ENCODE measurements at regions not wholly inside any gene's neighbourhood (a gene's known extent, or its start where the extent isn't known, plus 50 kb on each side); places are given as distances from the start of the nearest gene placed in this dataset.

DNA sequence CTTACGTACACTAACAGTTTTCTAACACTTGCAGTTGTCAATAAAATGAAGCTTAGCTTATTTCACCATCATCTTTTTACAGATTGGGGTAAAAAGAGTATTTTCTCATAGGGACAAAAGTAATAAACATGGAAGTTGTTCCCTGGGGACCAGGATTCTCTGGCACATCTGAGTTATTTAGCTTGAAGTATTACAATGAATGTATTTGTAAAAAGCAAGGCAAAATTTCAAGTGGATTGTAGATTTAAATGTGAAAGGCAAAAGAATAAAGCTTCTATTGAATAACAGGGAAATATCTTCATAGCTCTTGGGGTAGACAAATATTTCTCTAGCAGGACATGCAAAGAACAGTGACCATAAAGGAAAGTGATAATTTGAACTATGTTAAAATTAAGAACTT lies 260.0 kb upstream of the ECI2 start:
- ChIA-PET POLR2A (no interaction called here), CTCF (interaction anchor here (1.2 to 2.2 kb wide), 2 partner anchors 10 to 23 kb away, joined by 3 to 8 read pairs; no protein-coding TSS in a partner anchor)
- no peak for TF ChIP-seq CTCF (IDR thresholded peaks at IDR 0.05; ENCODE audit: insufficient read depth, low read depth, low read length)
- Histone ChIP-seq H3K4me3 (ENCODE audit: low read depth, low read length) (no peak overlapping the region), H3K27me3 (ENCODE audit: control insufficient read depth, insufficient read depth, low read length) (no peaks in the 10 kb centered on the region; the same call in 1 of the 2 replicates), H3K36me3 (ENCODE audit: control insufficient read depth, insufficient read depth, low read length) (no peaks in the 10 kb centered on the region)
- no peak for DNase-seq (ENCODE audit: low read depth)

GRCh38 chr6:4394786-4395185 lies 259.4 kb upstream of the ECI2 start:
- ChIA-PET CTCF (interaction anchor here (0.8 to 2.2 kb wide), 3 partner anchors 9 to 22 kb away, joined by 3 to 8 read pairs (median 3); no protein-coding TSS in a partner anchor), POLR2A (no interaction called here)
- H3K27me3 ChIP-seq (ENCODE audit: control insufficient read depth, insufficient read depth, low read length), result no peaks in the 10 kb centered on the region; the same call in 1 of the 2 replicates
- no peak overlapping the region for H3K4me3 ChIP-seq (ENCODE audit: low read depth, low read length)
- H3K36me3 ChIP-seq (ENCODE audit: control insufficient read depth, insufficient read depth, low read length), result no peaks in the 10 kb centered on the region
- no peak for TF ChIP-seq CTCF (IDR thresholded peaks at IDR 0.05; ENCODE audit: insufficient read depth, low read depth, low read length)
- DNase-seq (ENCODE audit: low read depth), result no peak

DNA sequence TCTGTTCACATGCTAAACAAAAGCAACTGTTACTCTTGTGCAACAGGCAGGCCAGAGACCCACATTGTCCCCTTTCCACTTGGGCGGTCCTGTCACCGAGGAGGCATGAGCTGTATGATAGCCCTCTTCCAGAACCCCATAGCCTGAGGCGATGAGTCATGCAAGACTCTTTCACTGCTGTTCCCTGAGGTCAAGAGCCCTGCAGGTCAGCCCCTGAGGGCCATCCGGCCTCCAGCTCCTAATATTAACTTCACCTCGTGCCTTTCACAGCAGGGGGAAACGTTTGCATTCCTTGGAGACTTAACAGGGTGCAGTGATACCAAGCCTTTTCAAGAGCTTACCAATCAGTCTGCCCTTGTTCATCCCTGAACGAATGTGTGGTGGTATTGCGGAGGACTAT lies 253.3 kb upstream of the ECI2 start:
- ChIA-PET POLR2A (no interaction called here), CTCF (interaction anchor here (0.8 to 0.9 kb wide), 2 partner anchors 9 to 73 kb away, joined by 3 to 4 read pairs; no protein-coding TSS in a partner anchor)

DNA sequence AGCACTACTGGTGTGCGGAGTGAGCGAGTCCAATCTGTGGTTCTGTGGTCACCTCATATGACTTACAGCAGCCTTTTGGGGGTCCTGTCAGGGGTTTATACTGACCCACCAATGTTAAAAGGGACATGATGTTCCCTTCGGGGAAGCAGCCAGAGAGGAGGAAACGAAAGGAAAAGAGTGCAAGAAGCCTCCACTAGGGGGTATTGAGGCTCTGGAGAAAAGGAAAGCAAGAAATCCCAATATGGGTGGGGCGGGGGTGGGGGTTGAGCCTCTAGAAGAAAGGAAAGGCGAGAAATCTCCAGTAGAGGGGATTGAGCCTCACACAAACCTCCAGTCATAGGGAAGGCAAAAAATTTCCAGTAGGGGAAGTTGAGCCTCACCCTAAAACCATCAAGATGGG lies 249.3 kb upstream of the ECI2 start:
- no peak for TF ChIP-seq CTCF (IDR thresholded peaks at IDR 0.05; ENCODE audit: insufficient read depth, low read depth, low read length)
- Histone ChIP-seq H3K36me3 (ENCODE audit: control insufficient read depth, insufficient read depth, low read length) (no peaks in the 10 kb centered on the region), H3K4me3 (ENCODE audit: low read depth, low read length) (no peak overlapping the region), H3K27me3 (ENCODE audit: control insufficient read depth, insufficient read depth, low read length) (no peaks in the 10 kb centered on the region)
- CTCF ChIA-PET, result interaction anchor here (2.2 kb wide), 1 partner anchor 11 kb away, joined by 8 read pairs; no protein-coding TSS in a partner anchor
- POLR2A ChIA-PET, result no interaction called here
- no peak for DNase-seq (ENCODE audit: low read depth)

More for the DNA sequence above, 253.3 kb upstream of the ECI2 start:
- no peak for DNase-seq (ENCODE audit: low read depth)
- no peaks in the 10 kb centered on the region for H3K27me3 ChIP-seq (ENCODE audit: control insufficient read depth, insufficient read depth, low read length)
- H3K36me3 ChIP-seq (ENCODE audit: control insufficient read depth, insufficient read depth, low read length), result no peaks in the 10 kb centered on the region
- no peak for TF ChIP-seq CTCF (IDR thresholded peaks at IDR 0.05; ENCODE audit: insufficient read depth, low read depth, low read length)
- H3K4me3 ChIP-seq (ENCODE audit: low read depth, low read length), result no peak overlapping the region

- POLR2A ChIA-PET, result no interaction called here
- no peaks in the 10 kb centered on the region for H3K36me3 ChIP-seq (ENCODE audit: control insufficient read depth, insufficient read depth, low read length)
- DNase-seq (ENCODE audit: low read depth), result no peak
- H3K4me3 ChIP-seq (ENCODE audit: low read depth, low read length), result no peak overlapping the region
- H3K27me3 ChIP-seq (ENCODE audit: control insufficient read depth, insufficient read depth, low read length), result no peaks in the 10 kb centered on the region
- TF ChIP-seq CTCF (IDR thresholded peaks at IDR 0.05; ENCODE audit: insufficient read depth, low read depth, low read length), result no peak
- CTCF ChIA-PET, result no interaction called here
These were observed 248.7 kb upstream of the ECI2 start for GRCh38 chr6:4383910-4384638.
